ENCODE measurements at regions not wholly inside any gene's neighbourhood (a gene's known extent, or its start where the extent isn't known, plus 50 kb on each side); places are given as distances from the start of the nearest gene placed in this dataset.

GRCh38 chr12:61654698-61655097 is 605.5 kb upstream of the USP15 start:
- ATAC-seq, result no peak
- Histone ChIP-seq H3K4me3 (no peak overlapping the region), H3K4me1 (no peaks in the 10 kb centered on the region), H3K27me3 (no peaks in the 10 kb centered on the region), H3K36me3 (replicated peaks in 1 of 2; ENCODE audit: insufficient read depth in 1 of 2, low read depth in 2 of 2) (no peaks in the 10 kb centered on the region), H3K9me3 (no peaks in the 10 kb centered on the region), H3K27ac (no peak overlapping the region)
- TF ChIP-seq POLR2A (IDR thresholded peaks at IDR 0.05) (no peak), CTCF (IDR thresholded peaks at IDR 0.05) (peak in 1 of 7 experiments; percentile 4)
- intact Hi-C loops (cut with DNase I), result no loop called here
- 52% methylated on average over 3 of the region's 3 CpGs for WGBS, 2 donors
- peak in 1 of 4 donors; percentile 1 for DNase-seq

GRCh38 chr12:61655241-61655640 is 605.0 kb upstream of the USP15 start:
- 60 to 61% methylated on average over 1 of the region's 1 CpG for WGBS, 2 donors
- no peak for ATAC-seq
- no peak for TF ChIP-seq POLR2A (IDR thresholded peaks at IDR 0.05)
- TF ChIP-seq CTCF (IDR thresholded peaks at IDR 0.05), result no peak

GRCh38 chr12:61667676-61668075 is 592.5 kb upstream of the USP15 start:
- Histone ChIP-seq H3K4me1 (no peaks in the 10 kb centered on the region), H3K36me3 (replicated peaks in 1 of 2; ENCODE audit: insufficient read depth in 1 of 2, low read depth in 2 of 2) (no peaks in the 10 kb centered on the region), H3K9me3 (peaks cover 0 to 19% (median 0%) of the 10 kb centered on the region in 3 donors), H3K27me3 (no peaks in the 10 kb centered on the region), H3K4me3 (no peak overlapping the region), H3K27ac (no peak overlapping the region)
- intact Hi-C loops (cut with DNase I), result no loop called here
- WGBS, 2 donors, result 13 to 40% methylated on average over 1 of the region's 1 CpG
- no peak for TF ChIP-seq CTCF (IDR thresholded peaks at IDR 0.05)
- TF ChIP-seq POLR2A (IDR thresholded peaks at IDR 0.05), result no peak
- ATAC-seq (no peak), DNase-seq (no peak)

More at GRCh38 chr12:61655241-61655640, 605.0 kb upstream of the USP15 start:
- no peaks in the 10 kb centered on the region for H3K27me3 ChIP-seq
- H3K36me3 ChIP-seq (replicated peaks in 1 of 2; ENCODE audit: insufficient read depth in 1 of 2, low read depth in 2 of 2), result no peaks in the 10 kb centered on the region
- no peaks in the 10 kb centered on the region for H3K4me1 ChIP-seq
- intact Hi-C loops (cut with DNase I), result no loop called here
- no peak overlapping the region for H3K4me3 ChIP-seq
- H3K27ac ChIP-seq, result no peak overlapping the region
- DNase-seq, result no peak
- H3K9me3 ChIP-seq, result no peaks in the 10 kb centered on the region

- intact Hi-C loops (cut with DNase I), result no loop called here
- no peaks in the 10 kb centered on the region for H3K27me3 ChIP-seq
- no peaks in the 10 kb centered on the region for H3K4me1 ChIP-seq
- H3K27ac ChIP-seq, result no peak overlapping the region
- no peak for ATAC-seq
- TF ChIP-seq CTCF (IDR thresholded peaks at IDR 0.05) (no peak), POLR2A (IDR thresholded peaks at IDR 0.05) (no peak)
- no peak for DNase-seq
- H3K9me3 ChIP-seq, result no peaks in the 10 kb centered on the region
- no peak overlapping the region for H3K4me3 ChIP-seq
- H3K36me3 ChIP-seq (replicated peaks in 1 of 2; ENCODE audit: insufficient read depth in 1 of 2, low read depth in 2 of 2), result no peaks in the 10 kb centered on the region
Measured at GRCh38 chr12:61676520-61676919, 583.7 kb upstream of the USP15 start.

- no peak for TF ChIP-seq POLR2A (IDR thresholded peaks at IDR 0.05)
- TF ChIP-seq CTCF (IDR thresholded peaks at IDR 0.05), result no peak
- intact Hi-C loops (cut with DNase I), result no loop called here
- H3K4me3 ChIP-seq, result no peak overlapping the region
- no peaks in the 10 kb centered on the region for H3K9me3 ChIP-seq
- DNase-seq, result no peak
- ATAC-seq, result no peak
- no peak overlapping the region for H3K27ac ChIP-seq
- H3K36me3 ChIP-seq (replicated peaks in 1 of 2; ENCODE audit: insufficient read depth in 1 of 2, low read depth in 2 of 2), result no peaks in the 10 kb centered on the region
- H3K27me3 ChIP-seq, result no peaks in the 10 kb centered on the region
- 54 to 60% methylated on average over 5 of the region's 5 CpGs for WGBS, 2 donors
- no peaks in the 10 kb centered on the region for H3K4me1 ChIP-seq
Measured at GRCh38 chr12:61687407-61687806, 572.8 kb upstream of the USP15 start.
